NCI-H2196 treated with DMSO at 0.1 percent for 48 hours (cell line): ENCODE measurements at regions not wholly inside any gene's neighbourhood (a gene's known extent, or its start where the extent isn't known, plus 50 kb on each side); places are given as distances from the start of the nearest gene placed in this dataset.

ENCODE experiments used
- DNase-seq: peaks from one replicate; lab custom pipeline; 2025; ENCODE audit not compliant: unreplicated experiment; lab: John Stamatoyannopoulos, UW

- DNase-seq: no peak
Observed at GRCh38 chr6:91860541-91861335, 1273.9 kb upstream of the MAP3K7 start.

GRCh38 chr6:91852252-91852651 lies 1265.4 kb upstream of the MAP3K7 start:
- no peak for DNase-seq

GRCh38 chr6:91834813-91835212 lies 1247.9 kb upstream of the MAP3K7 start:
- DNase-seq: no peak

GRCh38 chr6:91827151-91827550 lies 1240.3 kb upstream of the MAP3K7 start:
- no peak for DNase-seq

GRCh38 chr6:91826128-91826527 lies 1239.3 kb upstream of the MAP3K7 start:
- DNase-seq: no peak

GRCh38 chr6:91824331-91824730 lies 1237.5 kb upstream of the MAP3K7 start:
- no peak for DNase-seq

GRCh38 chr6:91822581-91822980 lies 1235.7 kb upstream of the MAP3K7 start:
- DNase-seq: no peak

- DNase-seq: no peak
Observed at GRCh38 chr6:91816335-91816734, 1229.5 kb upstream of the MAP3K7 start.

- no peak for DNase-seq
Observed at GRCh38 chr6:91813641-91814040, 1226.8 kb upstream of the MAP3K7 start.

GRCh38 chr6:91812596-91813274 lies 1225.9 kb upstream of the MAP3K7 start:
- no peak for DNase-seq

- no peak for DNase-seq
Observed at GRCh38 chr6:91804981-91805380, 1218.1 kb upstream of the MAP3K7 start.

- DNase-seq: no peak
Observed at GRCh38 chr6:91802431-91802830, 1215.6 kb upstream of the MAP3K7 start.

GRCh38 chr6:91796603-91797002 lies 1209.7 kb upstream of the MAP3K7 start:
- DNase-seq: no peak

GRCh38 chr6:91788501-91788900 lies 1201.6 kb upstream of the MAP3K7 start:
- no peak for DNase-seq

- no peak for DNase-seq
Observed at GRCh38 chr6:91786474-91787184, 1199.8 kb upstream of the MAP3K7 start.

- no peak for DNase-seq
Observed at GRCh38 chr6:91782802-91783201, 1195.9 kb upstream of the MAP3K7 start.

- peak; percentile 2 for DNase-seq
Observed at GRCh38 chr6:91781946-91782345, 1195.1 kb upstream of the MAP3K7 start.

GRCh38 chr6:91780270-91780669 lies 1193.4 kb upstream of the MAP3K7 start:
- DNase-seq: no peak

- DNase-seq: no peak
Observed at GRCh38 chr6:91761621-91762020, 1174.7 kb upstream of the MAP3K7 start.

- DNase-seq: no peak
Observed at GRCh38 chr6:91754691-91755090, 1167.8 kb upstream of the MAP3K7 start.

- no peak for DNase-seq
Observed at GRCh38 chr6:91751526-91751925, 1164.7 kb upstream of the MAP3K7 start.

GRCh38 chr6:91744566-91744965 lies 1157.7 kb upstream of the MAP3K7 start:
- no peak for DNase-seq
